NT2/D1 (cell line): ENCODE measurements at regions not wholly inside any gene's neighbourhood (a gene's known extent, or its start where the extent isn't known, plus 50 kb on each side); places are given as distances from the start of the nearest gene placed in this dataset.

Experiments used
- DNase-seq: peaks from one replicate; pipeline ENCODE4 v3.0.0-alpha.2; 2011; ENCODE audit warnings: low read depth, low spot score
- H3K27me3 ChIP-seq: 2 replicates; pipeline ENCODE4 v1.6.0; 2011; ENCODE audit warnings: mild to moderate bottlenecking; ENCODE audit not compliant: insufficient read length, insufficient read depth
- H3K36me3 ChIP-seq: 2 replicates; pipeline ENCODE4 v1.6.1; 2011; ENCODE audit warnings: mild to moderate bottlenecking, low read length, mixed read lengths; ENCODE audit not compliant: insufficient read depth, insufficient read length
- H3K4me1 ChIP-seq: 2 replicates; pipeline ENCODE4 v1.5.1; 2011; ENCODE audit not compliant: insufficient read depth, insufficient read length
- H3K4me3 ChIP-seq: 2 replicates; pipeline ENCODE4 v1.5.1; 2011; ENCODE audit warnings: low read depth; ENCODE audit not compliant: insufficient read length
- H3K9ac ChIP-seq: 2 replicates; pipeline ENCODE4 v1.6.0; 2011; ENCODE audit warnings: low read depth; ENCODE audit not compliant: insufficient read length
- H3K9me3 ChIP-seq: 2 replicates; pipeline ENCODE4 v1.5.1; 2011; ENCODE audit warnings: mild to moderate bottlenecking, low read length; ENCODE audit not compliant: insufficient read depth
- SUZ12 ChIP-seq: IDR thresholded peaks from 2 replicates; pipeline ENCODE4 v1.6.1; 2011; ENCODE audit not compliant: insufficient read length, insufficient read depth; ENCODE audit errors: extremely low read depth
- YY1 ChIP-seq: IDR thresholded peaks from 2 replicates; pipeline ENCODE4 v1.6.1; 2011; ENCODE audit not compliant: insufficient read length, insufficient read depth
- ZNF274 ChIP-seq: IDR thresholded peaks from 2 replicates; pipeline ENCODE4 v1.6.1; 2011; ENCODE audit warnings: mild to moderate bottlenecking, low read depth, low read length

- Histone ChIP-seq H3K9ac (no peak overlapping the region), H3K36me3 (no peaks in the 10 kb centered on the region), H3K27me3 (no peaks in the 10 kb centered on the region), H3K4me1 (no peaks in the 10 kb centered on the region), H3K9me3 (no peaks in the 10 kb centered on the region), H3K4me3 (no peak overlapping the region)
- TF ChIP-seq SUZ12 (no peak), YY1 (no peak), ZNF274 (no peak)
- DNase-seq, result no peak
These were observed 642.7 kb upstream of the AGTR1 start for GRCh38 chr3:148054999-148055398.

GRCh38 chr3:148062590-148062989, 635.1 kb upstream of the AGTR1 start:
- no peak overlapping the region for H3K4me3 ChIP-seq
- no peak for DNase-seq
- TF ChIP-seq YY1 (no peak), ZNF274 (no peak), SUZ12 (no peak)
- no peaks in the 10 kb centered on the region for H3K4me1 ChIP-seq
- H3K36me3 ChIP-seq, result no peaks in the 10 kb centered on the region
- H3K9me3 ChIP-seq, result no peaks in the 10 kb centered on the region
- no peaks in the 10 kb centered on the region for H3K27me3 ChIP-seq
- no peak overlapping the region for H3K9ac ChIP-seq

DNA sequence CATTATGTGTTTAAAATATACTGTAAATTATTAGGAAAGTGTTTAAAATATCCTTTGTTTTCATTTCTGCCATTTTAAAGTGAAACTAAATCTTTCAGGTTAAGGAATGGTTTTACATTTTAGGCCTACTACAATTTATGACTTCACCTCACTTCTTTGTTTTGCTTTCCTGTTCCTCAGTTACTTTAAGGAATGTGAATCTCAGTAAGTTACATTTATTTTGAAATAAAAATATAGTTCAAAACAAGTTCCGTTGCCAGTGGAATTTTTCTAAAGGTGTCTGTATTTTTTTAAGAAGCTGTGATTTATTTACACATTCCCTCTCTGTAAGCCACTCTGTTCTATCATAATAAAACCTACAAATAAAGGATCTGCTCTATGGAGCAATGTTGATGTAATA, 630.9 kb upstream of the AGTR1 start:
- H3K36me3 ChIP-seq, result no peaks in the 10 kb centered on the region
- H3K4me1 ChIP-seq, result no peaks in the 10 kb centered on the region
- H3K9ac ChIP-seq, result no peak overlapping the region
- no peak overlapping the region for H3K4me3 ChIP-seq
- no peaks in the 10 kb centered on the region for H3K9me3 ChIP-seq
- TF ChIP-seq YY1 (no peak), ZNF274 (no peak), SUZ12 (no peak)
- H3K27me3 ChIP-seq, result no peaks in the 10 kb centered on the region
- DNase-seq, result no peak

GRCh38 chr3:148068466-148068865, 629.2 kb upstream of the AGTR1 start:
- Histone ChIP-seq H3K9ac (no peak overlapping the region), H3K9me3 (no peaks in the 10 kb centered on the region), H3K36me3 (no peaks in the 10 kb centered on the region), H3K4me1 (no peaks in the 10 kb centered on the region), H3K27me3 (no peaks in the 10 kb centered on the region), H3K4me3 (no peak overlapping the region)
- TF ChIP-seq YY1, result no peak
- TF ChIP-seq SUZ12, result no peak
- no peak for TF ChIP-seq ZNF274
- DNase-seq, result no peak

- TF ChIP-seq SUZ12, result no peak
- no peak for TF ChIP-seq ZNF274
- TF ChIP-seq YY1, result no peak
- DNase-seq, result no peak
- no peaks in the 10 kb centered on the region for H3K4me1 ChIP-seq
- H3K4me3 ChIP-seq, result no peak overlapping the region
- no peaks in the 10 kb centered on the region for H3K27me3 ChIP-seq
- no peak overlapping the region for H3K9ac ChIP-seq
- H3K9me3 ChIP-seq, result no peaks in the 10 kb centered on the region
- no peaks in the 10 kb centered on the region for H3K36me3 ChIP-seq
These were observed 627.7 kb upstream of the AGTR1 start for GRCh38 chr3:148070041-148070440.

DNA sequence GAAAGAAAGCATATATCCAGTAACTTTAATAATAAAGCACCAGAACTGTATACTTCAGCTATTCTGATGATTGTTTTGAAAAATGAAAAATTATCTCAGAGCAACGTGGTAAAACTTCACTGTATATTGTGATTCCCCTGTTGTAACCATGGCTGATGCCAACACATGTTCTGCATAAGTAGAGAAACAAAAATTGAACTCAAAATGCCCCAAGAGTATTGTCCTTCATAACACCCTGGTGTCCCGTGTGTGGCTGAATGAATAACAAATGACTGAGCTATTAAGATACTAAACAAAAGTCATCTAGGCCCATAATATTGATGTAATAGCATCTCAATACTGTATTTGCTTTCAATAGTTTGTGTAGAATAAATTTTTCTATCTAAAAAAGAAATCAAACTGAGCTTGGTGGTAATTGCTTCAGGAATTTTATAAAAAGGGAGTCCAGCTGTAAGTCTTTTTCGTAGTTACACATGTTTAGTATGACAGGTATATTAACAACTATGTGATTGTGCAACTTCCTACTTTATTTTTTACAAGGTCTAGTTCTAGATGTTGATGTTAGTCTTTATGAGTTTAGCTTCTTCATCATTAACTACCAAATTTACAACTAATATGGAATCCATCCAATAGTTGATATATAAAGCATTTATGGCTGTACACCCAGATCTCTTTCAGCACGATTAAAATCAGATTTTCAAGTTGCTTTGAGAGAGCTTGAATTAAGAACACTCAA, 623.8 kb upstream of the AGTR1 start:
- no peak for TF ChIP-seq SUZ12
- no peak for TF ChIP-seq ZNF274

GRCh38 chr3:148074946-148075345, 622.8 kb upstream of the AGTR1 start:
- Histone ChIP-seq H3K9me3 (no peaks in the 10 kb centered on the region), H3K4me3 (no peak overlapping the region), H3K36me3 (no peaks in the 10 kb centered on the region), H3K4me1 (no peaks in the 10 kb centered on the region), H3K27me3 (no peaks in the 10 kb centered on the region), H3K9ac (no peak overlapping the region)
- TF ChIP-seq ZNF274, result no peak
- TF ChIP-seq YY1, result no peak
- no peak for TF ChIP-seq SUZ12
- DNase-seq, result no peak

More for the DNA sequence above, 623.8 kb upstream of the AGTR1 start:
- Histone ChIP-seq H3K9ac (no peak overlapping the region), H3K9me3 (no peaks in the 10 kb centered on the region), H3K27me3 (no peaks in the 10 kb centered on the region), H3K36me3 (no peaks in the 10 kb centered on the region), H3K4me3 (no peak overlapping the region), H3K4me1 (no peaks in the 10 kb centered on the region)
- DNase-seq, result no peak
